GM21723 (cell line): ENCODE measurements at regions not wholly inside any gene's neighbourhood (a gene's known extent, or its start where the extent isn't known, plus 50 kb on each side); places are given as distances from the start of the nearest gene placed in this dataset.
"Not testable (repeated sequence)": the region's sequence is repeated elsewhere in the genome, so short reads cannot be mapped to it uniquely, and the experiment has no call there.

Experiments
- ATAC-seq: cut with Tn5 transposase; IDR thresholded peaks from one replicate; pipeline ENCODE4 v1.9.1; 2021; ENCODE audit warnings: mild to moderate bottlenecking, moderate library complexity; ENCODE audit not compliant: unreplicated experiment

GRCh38 chr15:54850101-54850500, 346.6 kb downstream of the RSL24D1 start:
- ATAC-seq: no peak

GRCh38 chr15:54843006-54843405, 353.7 kb downstream of the RSL24D1 start:
- ATAC-seq: no peak

- no peak for ATAC-seq
Observed at GRCh38 chr15:54841701-54842305, 354.9 kb downstream of the RSL24D1 start.

- ATAC-seq: no peak
Observed at GRCh38 chr15:54840621-54841398, 355.9 kb downstream of the RSL24D1 start.

GRCh38 chr15:54839379-54839778, 357.4 kb downstream of the RSL24D1 start:
- no peak for ATAC-seq

GRCh38 chr15:54836052-54836795, 360.5 kb downstream of the RSL24D1 start:
- ATAC-seq: peak; percentile 65

GRCh38 chr15:54829821-54830220, 366.9 kb downstream of the RSL24D1 start:
- ATAC-seq: no peak

GRCh38 chr15:54820811-54821210, 375.9 kb downstream of the RSL24D1 start:
- ATAC-seq: no peak

- ATAC-seq: no peak
Observed at GRCh38 chr15:54820098-54820497, 376.6 kb downstream of the RSL24D1 start.

GRCh38 chr15:54816401-54816800, 380.3 kb downstream of the RSL24D1 start:
- ATAC-seq: no peak

- no peak for ATAC-seq
Observed at GRCh38 chr15:54815556-54815955, 381.2 kb downstream of the RSL24D1 start.

- ATAC-seq: no peak
Observed at GRCh38 chr15:54812383-54812782, 384.4 kb downstream of the RSL24D1 start.

GRCh38 chr15:54810496-54810895, 386.2 kb downstream of the RSL24D1 start:
- ATAC-seq: no peak

- ATAC-seq: no peak
Observed at GRCh38 chr15:54810031-54810430, 386.7 kb downstream of the RSL24D1 start.

- no peak for ATAC-seq
Observed at GRCh38 chr15:54808321-54808720, 388.4 kb downstream of the RSL24D1 start.

GRCh38 chr15:54803987-54804386, 392.8 kb downstream of the RSL24D1 start:
- no peak for ATAC-seq

- ATAC-seq: peak; percentile 81
Observed at GRCh38 chr15:54803134-54803808, 393.5 kb downstream of the RSL24D1 start.

- ATAC-seq: no peak
Observed at GRCh38 chr15:54792526-54792925, 404.2 kb downstream of the RSL24D1 start.

GRCh38 chr15:54790693-54791092, 406.0 kb downstream of the RSL24D1 start:
- ATAC-seq: no peak

GRCh38 chr15:54789376-54789775, 407.4 kb downstream of the RSL24D1 start:
- ATAC-seq: no peak

GRCh38 chr15:54781220-54781619, 415.5 kb downstream of the RSL24D1 start:
- ATAC-seq: not testable (repeated sequence)
